CD4-positive, alpha-beta T cell treated with Interleukin-10 for 1 hour (primary cell): ENCODE measurements at regions not wholly inside any gene's neighbourhood (a gene's known extent, or its start where the extent isn't known, plus 50 kb on each side); places are given as distances from the start of the nearest gene placed in this dataset.

Source experiments
- DNase-seq: peaks from one replicate; pipeline ENCODE4 v3.0.0-alpha.2; 2020

DNA sequence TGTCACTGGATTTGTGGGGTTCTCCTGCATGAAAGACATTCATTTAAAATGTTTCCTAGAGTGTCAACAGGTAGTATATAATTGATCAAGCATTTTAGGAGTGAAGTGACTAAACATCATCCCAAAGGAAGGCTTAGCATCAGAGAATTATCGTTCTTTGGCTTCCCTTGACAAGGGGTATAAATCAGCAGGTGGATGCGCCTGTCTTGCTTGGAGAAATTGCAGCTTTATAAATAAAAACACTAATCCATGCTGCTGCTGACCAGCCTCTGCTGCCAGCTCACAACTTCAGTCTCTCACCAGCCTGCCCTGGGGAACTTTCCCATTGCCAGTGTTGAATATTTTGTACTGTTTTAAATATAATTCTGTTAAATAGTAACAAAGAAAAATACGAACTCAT is 1184.7 kb upstream of the TENM4 start:
- DNase-seq, result no peak

DNA sequence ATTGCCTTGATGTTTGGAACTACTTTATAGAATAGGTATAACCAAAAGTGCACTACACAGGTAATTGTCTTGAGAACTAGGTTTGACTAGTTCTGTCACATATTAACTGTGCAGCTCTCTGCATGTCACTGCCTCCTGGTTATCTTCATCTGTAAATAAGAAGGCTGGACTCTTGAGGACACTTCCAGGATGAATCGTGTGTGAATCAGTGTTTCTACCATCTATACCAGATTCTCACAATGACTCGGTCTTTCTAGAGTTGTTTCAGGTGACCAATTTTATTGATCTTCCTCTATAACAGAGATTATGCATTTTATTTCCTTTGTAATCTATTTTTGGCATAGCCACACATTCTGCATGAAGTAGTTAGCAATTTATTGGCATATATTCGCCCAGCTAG is 1181.0 kb upstream of the TENM4 start:
- DNase-seq, result no peak

DNA sequence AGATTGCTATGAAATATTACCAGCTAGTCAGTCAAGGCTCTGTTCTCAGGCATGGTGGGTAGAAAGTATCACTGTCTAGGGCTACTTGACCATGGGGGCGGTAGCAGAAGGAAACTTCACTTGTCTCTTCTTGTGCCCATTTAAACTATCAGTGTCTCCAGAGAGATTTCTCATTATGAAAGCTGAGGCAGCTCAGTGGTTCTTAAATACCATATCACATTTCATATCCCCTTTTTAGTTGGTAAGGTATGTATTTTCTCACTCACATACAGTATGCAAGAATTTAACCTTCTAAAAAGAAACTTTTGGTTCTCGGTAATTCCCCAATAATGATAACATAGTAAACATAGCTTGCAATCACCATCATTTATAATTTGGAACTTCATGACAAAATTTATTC is 1180.0 kb upstream of the TENM4 start:
- DNase-seq, result no peak

DNA sequence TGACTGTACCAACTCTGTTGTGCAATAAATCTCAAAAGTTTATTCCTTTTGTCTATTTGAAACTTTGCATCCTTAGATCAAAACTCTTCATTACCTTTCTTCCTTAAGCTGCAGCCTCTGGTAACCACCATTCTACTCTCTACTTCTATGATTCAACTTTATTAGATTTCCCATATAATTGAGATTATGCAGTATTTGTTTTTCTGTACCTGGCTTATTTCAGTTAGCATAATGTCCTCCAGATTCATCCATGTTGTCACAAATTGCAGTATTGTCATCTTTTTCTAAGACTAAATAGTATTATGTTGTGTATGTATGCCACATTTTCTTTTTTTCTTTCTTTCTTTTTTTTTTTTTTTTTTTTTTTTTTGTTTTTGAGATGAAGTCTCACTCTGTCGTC is 1176.3 kb upstream of the TENM4 start:
- DNase-seq, result no peak

DNA sequence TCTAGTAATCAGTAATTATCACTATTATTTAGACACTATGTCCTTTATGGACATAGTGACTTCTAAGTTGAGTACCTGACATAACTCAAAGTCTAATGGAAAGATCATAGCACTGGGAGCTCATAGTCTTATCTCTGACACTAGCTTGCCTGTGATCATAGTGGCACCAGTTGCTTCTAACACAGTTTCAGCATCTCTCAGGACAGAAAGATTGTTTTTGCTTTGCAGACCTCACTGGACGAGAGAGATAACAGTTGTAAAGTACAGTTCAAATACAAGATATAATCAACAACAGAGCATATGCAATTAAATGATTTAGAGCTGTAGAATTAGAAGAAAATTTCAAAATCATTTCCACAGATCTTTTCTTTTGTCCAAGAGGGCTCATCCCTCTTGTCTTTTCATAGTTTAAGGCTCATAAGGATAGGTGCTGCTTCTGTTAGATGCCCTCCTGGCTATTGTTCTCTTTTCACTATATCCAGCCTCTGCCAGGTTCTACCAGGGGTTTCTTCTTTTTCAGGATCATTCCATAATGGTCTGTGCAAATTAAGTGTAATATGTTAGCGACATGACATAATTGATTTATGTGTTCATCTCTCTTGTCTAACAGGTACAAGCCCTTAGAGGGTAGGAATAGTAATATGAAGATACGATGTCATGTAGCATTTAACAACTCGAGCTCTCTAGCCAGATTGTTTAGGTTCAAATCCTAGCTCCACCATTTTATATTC is 1175.4 kb upstream of the TENM4 start:
- DNase-seq, result no peak

DNA sequence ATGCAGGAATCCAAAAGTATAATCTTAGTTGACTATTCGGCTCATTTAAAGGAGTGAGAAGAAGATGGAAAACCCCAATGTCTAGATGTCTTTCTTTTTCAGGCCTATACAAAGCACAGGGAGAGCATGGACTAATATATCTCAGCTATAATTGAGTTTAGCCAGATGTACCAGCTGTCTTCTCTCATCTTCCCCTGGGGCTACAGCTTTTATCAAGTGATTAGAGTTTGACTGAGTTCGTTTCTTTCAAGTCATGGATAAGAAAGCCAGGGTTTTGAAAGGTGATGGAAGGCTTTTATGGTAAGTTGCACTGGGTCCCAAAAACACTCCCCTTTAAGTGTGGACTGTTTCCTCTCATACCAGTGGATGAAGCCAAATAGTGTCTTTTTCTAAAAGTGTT is 1172.8 kb upstream of the TENM4 start:
- no peak for DNase-seq

DNA sequence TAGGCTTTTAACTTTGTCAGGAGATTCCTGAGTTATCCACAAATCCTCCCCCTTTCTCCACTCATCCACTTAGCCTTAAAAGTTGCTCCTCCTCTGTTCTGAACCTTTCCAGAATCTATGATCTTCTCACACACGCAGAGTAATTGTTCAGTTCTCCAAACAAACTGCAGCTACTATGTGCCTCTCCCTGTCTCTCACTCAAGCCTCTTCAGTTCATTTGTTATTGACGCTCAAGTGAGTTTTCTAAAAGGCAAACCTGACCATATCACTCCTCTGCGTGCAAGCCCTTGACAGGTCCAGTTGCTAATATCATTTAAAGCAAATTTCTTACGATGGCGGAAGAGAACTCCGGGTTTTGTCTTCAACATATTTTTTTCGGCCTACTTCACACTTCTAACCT is 1169.7 kb upstream of the TENM4 start:
- no peak for DNase-seq

DNA sequence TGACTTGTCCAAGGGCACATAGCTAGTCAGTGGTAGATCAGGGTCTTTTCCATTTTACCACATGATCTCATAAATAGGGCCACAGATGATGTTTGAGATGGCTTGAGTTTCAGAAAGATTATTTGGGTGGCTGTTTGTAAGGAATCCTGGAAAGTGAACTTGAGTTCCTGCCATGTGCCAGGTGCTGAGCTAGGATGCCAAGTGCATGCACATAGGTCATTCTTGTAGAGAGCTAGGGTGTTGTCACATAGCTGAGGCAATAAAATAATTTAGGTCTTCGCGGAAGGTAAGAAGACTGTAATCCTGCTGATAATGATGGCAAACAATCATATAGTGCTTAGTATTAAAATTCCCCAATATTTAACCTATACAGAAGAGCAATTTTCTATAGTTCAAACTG is 1162.6 kb upstream of the TENM4 start:
- no peak for DNase-seq

DNA sequence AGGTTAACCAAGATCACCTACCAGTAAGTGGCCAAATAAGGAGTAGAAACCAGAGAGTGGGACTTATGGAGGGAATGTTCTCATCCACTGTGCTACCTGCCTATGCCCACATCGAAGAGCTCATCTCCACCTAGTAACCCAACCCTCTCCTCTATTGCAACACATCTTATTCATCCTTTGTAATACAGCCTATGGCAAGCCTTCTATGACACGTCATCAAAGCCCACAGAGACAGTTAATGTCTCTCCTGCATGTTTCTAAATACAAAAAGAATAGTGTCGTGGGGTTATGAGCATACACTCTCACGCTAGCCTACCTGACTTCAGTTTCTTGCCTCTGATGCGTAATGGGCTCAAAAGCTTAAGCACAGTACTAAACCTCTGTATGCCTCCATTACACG is 1158.1 kb upstream of the TENM4 start:
- DNase-seq, result no peak

DNA sequence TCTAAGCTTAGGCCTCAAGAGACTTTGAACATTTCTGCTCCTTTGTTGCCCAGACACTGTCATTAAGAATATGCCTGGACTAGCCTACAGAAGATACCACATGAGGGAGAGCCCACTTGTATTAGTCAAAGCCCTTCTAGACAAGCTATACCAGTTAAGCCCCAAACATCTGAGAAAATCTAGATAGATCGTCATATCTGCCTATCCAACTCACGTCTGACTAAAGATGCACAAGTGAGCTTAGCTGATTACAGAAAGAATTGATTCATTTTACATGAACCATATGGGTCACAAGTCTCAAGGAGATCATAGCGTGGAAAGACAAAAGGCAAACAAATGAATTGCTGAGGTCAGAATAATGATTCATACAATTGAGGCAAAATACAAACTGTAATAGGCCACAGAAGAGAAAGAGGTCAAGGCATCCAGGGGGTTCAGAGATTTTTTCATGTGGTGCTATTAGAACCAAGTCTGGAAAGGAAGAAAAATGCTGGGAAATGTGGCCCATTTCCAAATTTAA is 1155.5 kb upstream of the TENM4 start:
- DNase-seq, result no peak

DNA sequence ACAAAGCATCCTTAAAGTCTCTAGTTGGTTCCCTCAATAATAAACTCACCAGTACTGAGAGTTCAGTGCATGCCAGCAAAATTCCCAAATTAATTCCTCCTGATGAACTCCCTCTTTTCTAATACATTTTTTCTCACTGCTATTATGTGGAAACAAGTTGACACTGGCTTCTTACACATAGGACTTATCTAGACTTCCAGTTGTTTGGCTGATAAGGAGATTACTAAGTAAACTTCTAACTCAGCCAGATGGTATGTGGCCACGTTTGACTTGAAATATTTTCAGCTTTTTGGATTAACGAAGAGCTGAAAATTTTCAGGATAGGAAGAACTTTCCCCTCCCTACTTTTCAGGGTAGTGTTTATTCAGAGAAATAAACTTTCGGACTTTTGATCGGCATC is 1154.2 kb upstream of the TENM4 start:
- DNase-seq, result no peak

DNA sequence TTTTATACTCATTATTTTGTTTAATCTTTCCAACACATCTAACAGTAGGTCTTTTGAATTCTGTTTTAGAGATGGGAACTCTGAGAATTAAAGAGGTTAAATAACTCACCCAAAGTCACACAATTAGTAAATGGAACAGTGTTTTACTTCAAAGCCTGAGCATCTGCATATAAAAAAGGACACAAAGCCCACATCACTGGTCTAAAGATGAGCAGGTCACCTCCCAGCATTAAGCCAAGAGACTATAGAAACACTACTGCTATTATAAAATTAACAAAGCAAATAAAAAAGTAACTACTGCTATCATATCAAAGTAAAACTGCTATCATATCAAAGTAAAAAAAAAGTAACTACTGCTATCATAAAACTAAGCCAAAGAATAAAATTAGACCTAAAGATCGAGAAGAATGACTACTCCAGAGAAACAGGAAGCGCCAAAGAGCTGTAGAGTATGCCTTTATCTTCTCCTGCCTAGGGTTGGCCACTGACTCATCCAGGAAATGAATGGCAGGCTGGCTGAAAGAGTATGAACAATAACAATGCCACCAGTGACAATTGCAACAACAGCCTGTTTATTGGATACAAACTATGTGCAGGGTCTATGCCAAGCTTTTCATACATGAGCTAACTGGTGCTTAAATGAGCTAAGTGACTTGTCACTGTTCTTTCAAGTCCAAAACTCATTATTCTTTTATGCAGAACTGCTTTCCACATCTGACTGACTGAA is 1153.0 kb upstream of the TENM4 start:
- DNase-seq, result no peak

DNA sequence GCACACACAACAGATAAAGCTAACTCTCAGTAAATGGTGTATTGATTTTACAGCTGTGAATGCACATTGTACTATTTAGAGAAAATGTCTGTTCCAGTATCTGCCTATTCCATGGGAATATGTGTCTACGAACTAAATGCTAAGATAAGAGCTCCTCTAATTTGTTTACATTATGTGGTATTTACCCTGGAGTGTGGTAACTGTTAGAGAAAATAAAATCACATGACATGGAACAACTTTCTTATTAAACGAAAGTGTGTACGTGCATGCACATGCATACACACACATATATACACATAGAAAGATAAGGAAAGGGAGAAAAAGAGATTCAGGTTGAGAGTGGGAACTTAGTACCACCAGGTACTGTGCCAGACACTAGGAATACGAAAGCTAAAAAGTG is 1151.7 kb upstream of the TENM4 start:
- no peak for DNase-seq

DNA sequence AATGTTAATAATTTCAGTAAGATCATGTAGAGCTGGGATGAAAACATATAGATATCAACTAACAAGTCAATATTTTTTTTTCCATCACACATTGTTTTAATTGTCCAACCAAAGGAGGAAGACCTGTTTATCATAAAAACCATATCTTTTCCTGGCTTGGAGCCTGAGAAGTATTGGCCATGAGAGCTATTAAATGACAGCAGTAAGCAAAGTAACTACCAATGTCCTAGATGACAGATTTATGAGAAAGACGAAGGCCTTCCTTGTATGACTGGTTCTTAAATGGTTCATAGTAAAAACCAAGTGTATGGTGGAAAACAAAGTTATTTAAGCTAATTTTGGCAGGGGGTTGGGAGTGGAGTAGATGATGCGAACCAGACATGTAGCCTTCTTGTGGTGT is 1147.1 kb upstream of the TENM4 start:
- no peak for DNase-seq

DNA sequence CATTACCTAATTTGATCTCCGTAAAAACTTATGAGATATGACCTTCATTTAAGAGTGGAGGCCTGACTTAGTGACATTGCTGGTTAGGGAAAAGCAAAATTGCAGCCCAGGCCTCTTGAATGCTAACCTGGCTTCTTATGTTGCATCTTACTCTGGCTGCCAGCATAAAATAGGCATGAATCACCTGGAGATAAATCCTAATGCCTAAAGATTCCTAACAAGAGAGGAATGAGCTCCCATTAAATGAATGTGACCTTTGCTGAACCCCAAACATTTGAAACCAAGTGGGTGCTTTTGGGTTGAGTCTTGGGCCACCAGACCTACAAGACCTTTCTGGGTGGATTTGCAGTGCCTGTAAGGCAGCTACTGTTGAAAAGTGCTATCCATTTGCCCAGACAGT is 1145.6 kb upstream of the TENM4 start:
- no peak for DNase-seq

DNA sequence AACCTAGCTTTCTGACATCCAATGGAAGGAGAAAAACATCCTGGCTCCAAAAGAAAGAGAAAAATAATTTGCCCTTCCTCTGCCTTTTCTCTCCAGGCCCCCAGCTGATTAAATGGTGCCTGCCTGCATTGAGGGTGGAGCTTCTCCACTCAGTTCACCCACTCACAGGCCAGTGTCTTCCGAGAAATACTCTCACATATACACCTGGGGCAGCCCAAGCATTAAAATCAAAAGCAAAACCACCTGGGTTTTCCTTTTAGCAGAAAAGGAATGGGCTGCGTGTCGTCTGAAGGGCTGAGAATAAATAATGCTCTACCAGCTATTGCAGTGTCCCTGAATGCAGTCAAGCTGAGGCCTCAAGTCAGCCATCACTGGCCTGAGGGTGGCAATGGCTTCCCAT is 1143.8 kb upstream of the TENM4 start:
- DNase-seq, result no peak

DNA sequence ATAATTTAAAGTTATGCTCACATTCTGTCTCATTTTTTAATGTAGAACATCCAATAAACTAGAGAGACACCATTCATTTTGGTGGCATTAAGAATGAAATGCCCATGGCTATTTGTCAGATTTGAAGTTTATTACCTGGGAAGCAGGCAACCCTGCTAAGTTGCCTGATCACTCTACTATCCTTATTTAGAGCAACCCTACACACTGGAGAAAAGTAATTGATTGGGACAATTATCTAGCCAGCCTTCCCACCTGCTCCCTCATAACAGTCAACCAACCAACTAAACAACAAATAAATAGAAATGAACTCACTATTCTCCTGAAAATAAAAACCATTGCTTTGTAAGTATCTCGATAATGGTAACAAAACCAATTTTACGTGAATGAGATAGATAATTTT is 1129.0 kb upstream of the TENM4 start:
- no peak for DNase-seq

DNA sequence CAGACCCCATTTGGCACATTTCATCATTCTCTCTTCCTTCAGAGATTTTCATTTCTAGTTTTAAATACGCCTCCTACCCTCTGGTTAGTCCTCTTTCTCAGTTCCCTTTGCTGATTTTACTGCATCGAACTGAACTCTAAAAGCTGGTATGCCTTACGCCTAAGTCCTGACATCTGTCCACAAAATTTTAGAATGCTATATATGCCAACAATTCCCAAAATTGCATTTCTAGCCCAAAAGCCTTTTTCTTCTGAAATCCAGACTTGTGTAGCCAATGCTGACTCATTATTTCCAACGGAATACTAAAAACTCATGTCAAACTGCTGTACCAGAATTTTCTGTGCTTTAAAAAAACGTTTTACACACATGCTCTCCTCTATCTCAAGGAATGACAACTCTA is 1124.4 kb upstream of the TENM4 start:
- DNase-seq, result no peak

DNA sequence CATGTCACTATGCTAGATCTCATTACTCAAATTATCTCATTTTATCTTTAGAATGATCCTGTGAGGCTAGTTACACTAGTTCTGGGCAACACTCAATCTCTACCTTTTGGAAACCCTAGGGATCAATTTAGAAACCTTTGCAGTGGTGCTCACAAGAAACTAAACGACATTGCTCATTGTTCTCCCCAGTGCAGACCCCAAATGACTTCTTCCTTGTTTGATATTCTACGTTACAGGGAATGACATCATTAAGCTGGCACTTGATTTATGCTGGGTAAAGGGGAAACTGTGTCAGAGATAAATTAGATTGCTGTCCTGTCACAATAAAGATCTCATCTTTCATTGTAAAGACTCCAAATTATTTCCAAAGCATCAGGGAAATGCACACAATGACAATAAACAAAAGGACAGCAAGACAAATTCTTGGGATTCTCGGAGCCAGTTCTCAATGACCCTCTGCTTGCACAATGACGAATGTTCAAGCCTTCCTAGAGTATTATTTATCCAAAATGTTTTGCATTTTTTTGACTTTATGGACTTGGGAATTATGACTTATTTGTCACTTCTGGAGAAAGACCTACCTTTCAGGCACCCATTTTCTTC is 1121.8 kb upstream of the TENM4 start:
- DNase-seq, result no peak

DNA sequence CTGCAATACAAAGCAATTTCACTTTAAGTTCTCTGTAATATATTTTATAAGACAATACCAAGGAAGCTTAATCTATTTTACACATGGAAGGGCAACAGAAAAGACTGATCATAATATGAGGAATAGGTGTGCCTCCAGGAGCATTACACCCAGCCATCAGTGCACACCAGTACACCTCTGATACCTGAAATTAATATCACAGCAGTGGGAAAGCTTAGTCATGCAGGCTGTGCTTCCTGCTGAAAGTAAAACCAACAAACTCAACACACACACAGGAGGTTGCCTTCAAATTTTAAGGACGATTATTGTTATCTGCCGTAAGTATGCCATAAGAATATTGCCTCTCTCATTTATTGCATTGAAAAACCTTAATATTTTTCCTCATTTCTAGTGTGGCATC is 1119.1 kb upstream of the TENM4 start:
- DNase-seq, result no peak

DNA sequence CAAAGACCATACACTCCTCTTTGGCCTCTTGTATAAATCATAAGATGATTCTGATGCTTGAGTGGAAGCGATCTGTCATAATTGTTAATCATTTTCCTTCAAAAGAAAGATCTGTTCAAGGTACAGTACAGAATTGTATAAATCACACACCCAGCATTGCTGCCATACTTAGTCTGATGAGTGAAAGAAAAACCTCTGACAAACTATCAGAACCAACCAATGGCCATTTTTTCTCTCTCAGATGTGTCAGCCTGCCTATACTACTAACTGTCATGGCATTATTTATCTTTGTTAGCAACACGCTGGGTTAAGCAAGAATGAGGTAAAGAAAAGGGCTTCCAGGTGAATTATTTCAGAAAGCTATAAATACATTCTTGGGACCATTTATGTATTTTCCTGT is 1112.7 kb upstream of the TENM4 start:
- DNase-seq, result no peak

DNA sequence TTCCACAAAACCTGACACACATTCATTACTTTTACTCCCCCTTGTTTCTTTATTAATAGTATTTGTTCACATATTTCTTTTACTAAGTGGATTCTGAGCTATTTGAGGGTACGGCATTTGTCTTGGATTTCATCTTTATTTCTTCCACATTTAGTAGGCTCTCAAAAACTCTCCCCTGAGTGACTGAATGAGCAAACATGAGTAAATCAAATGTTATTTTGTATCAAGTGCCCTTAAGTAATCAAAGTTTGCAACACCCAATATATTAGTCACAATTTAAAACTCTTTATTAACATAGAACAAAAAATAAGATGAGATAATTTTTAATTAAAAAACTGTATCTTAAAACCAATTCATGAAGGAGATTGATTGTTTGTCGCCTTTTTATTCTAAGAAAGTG is 1101.9 kb upstream of the TENM4 start:
- DNase-seq, result no peak

DNA sequence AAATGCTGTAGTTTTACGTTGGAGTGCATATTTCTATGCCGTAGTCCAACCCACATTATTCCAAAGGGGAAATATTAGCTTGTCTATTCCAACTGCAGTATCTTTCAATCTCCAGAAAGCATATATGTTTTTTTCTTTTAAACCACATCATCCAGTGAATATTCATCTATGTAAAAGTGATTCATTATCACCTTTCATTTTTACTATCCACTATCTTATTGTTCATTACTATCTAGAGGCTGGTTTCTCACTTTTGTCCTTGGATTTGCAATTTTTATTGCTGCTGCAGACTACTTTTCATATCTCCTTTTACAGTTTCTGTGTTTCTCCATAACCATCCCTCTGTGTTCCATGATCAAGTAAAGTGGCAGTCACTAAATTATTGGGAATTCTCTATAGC is 1097.2 kb upstream of the TENM4 start:
- no peak for DNase-seq

DNA sequence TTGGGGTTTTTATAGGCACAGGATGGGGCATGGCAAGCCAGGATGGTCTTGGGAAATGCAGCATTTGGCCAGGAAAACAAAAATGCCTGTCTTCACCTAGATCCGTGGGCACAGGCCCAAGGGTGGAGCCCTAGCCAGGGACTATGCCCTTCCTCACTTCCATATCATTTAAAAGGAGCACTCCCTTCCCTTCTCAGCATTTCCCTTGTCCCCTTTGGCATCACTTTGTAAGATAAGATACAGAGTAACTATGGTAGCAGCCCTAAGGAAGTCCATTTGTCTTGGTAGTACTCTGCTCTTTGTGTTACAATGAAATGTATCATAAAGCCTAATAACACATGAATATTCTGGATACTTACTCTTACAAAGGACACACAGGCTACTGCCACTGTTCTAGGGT is 1092.6 kb upstream of the TENM4 start:
- no peak for DNase-seq
